ENCODE measurements at regions not wholly inside any gene's neighbourhood (a gene's known extent, or its start where the extent isn't known, plus 50 kb on each side); places are given as distances from the start of the nearest gene placed in this dataset.

GRCh38 chr6:93801101-93801847, 381.9 kb upstream of the EPHA7 start:
- intact Hi-C loops (cut with DNase I; ENCODE audit: low total_unique reads) = no loop called here
- no peak overlapping the region for H3K27ac ChIP-seq
- no peak for TF ChIP-seq CTCF (IDR thresholded peaks at IDR 0.05)
- no peak for TF ChIP-seq POLR2A (IDR thresholded peaks at IDR 0.05)
- no peaks in the 10 kb centered on the region for H3K36me3 ChIP-seq (ENCODE audit: low read depth, missing control alignments)
- no peak for DNase-seq
- 63 to 89% methylated on average over 2 of the region's 2 CpGs for WGBS, 2 donors
- H3K4me1 ChIP-seq = no peaks in the 10 kb centered on the region
- H3K4me3 ChIP-seq = no peak overlapping the region
- H3K27me3 ChIP-seq = no peaks in the 10 kb centered on the region
- H3K9me3 ChIP-seq = no peaks in the 10 kb centered on the region

GRCh38 chr6:93799226-93799625, 379.9 kb upstream of the EPHA7 start:
- Histone ChIP-seq H3K27me3 (no peaks in the 10 kb centered on the region), H3K4me1 (no peaks in the 10 kb centered on the region), H3K27ac (no peak overlapping the region), H3K4me3 (no peak overlapping the region), H3K9me3 (no peaks in the 10 kb centered on the region), H3K36me3 (ENCODE audit: low read depth, missing control alignments) (no peaks in the 10 kb centered on the region)
- no peak for TF ChIP-seq CTCF (IDR thresholded peaks at IDR 0.05)
- no peak for TF ChIP-seq POLR2A (IDR thresholded peaks at IDR 0.05)
- no peak for DNase-seq
- intact Hi-C loops (cut with DNase I; ENCODE audit: low total_unique reads) = no loop called here
- 41 to 42% methylated on average over 3 of the region's 3 CpGs for WGBS, 2 donors

- intact Hi-C loops (cut with DNase I; ENCODE audit: low total_unique reads) = no loop called here
- Histone ChIP-seq H3K4me1 (no peaks in the 10 kb centered on the region), H3K27ac (no peak overlapping the region), H3K36me3 (ENCODE audit: low read depth, missing control alignments) (no peaks in the 10 kb centered on the region), H3K9me3 (no peaks in the 10 kb centered on the region), H3K4me3 (no peak overlapping the region), H3K27me3 (no peaks in the 10 kb centered on the region)
- no peak for DNase-seq
- no peak for TF ChIP-seq CTCF (IDR thresholded peaks at IDR 0.05)
- TF ChIP-seq POLR2A (IDR thresholded peaks at IDR 0.05) = no peak
Observed at GRCh38 chr6:93794166-93794565, 374.8 kb upstream of the EPHA7 start.

GRCh38 chr6:93792746-93793145, 373.4 kb upstream of the EPHA7 start:
- H3K27me3 ChIP-seq = no peaks in the 10 kb centered on the region
- H3K4me1 ChIP-seq = no peaks in the 10 kb centered on the region
- DNase-seq = no peak
- WGBS, 2 donors = 75 to 84% methylated on average over 4 of the region's 4 CpGs
- H3K9me3 ChIP-seq = no peaks in the 10 kb centered on the region
- no peak overlapping the region for H3K4me3 ChIP-seq
- intact Hi-C loops (cut with DNase I; ENCODE audit: low total_unique reads) = no loop called here
- H3K36me3 ChIP-seq (ENCODE audit: low read depth, missing control alignments) = no peaks in the 10 kb centered on the region
- TF ChIP-seq POLR2A (IDR thresholded peaks at IDR 0.05) = no peak
- TF ChIP-seq CTCF (IDR thresholded peaks at IDR 0.05) = no peak
- no peak overlapping the region for H3K27ac ChIP-seq

GRCh38 chr6:93790981-93791380, 371.6 kb upstream of the EPHA7 start:
- Histone ChIP-seq H3K36me3 (ENCODE audit: low read depth, missing control alignments) (no peaks in the 10 kb centered on the region), H3K27ac (no peak overlapping the region), H3K9me3 (no peaks in the 10 kb centered on the region), H3K4me1 (no peaks in the 10 kb centered on the region), H3K27me3 (no peaks in the 10 kb centered on the region), H3K4me3 (no peak overlapping the region)
- DNase-seq = no peak
- no peak for TF ChIP-seq POLR2A (IDR thresholded peaks at IDR 0.05)
- TF ChIP-seq CTCF (IDR thresholded peaks at IDR 0.05) = no peak
- 93 to 94% methylated on average over 1 of the region's 1 CpG for WGBS, 2 donors
- intact Hi-C loops (cut with DNase I; ENCODE audit: low total_unique reads) = no loop called here
